HUES6 (cell line): ENCODE measurements at regions not wholly inside any gene's neighbourhood (a gene's known extent, or its start where the extent isn't known, plus 50 kb on each side); places are given as distances from the start of the nearest gene placed in this dataset.

Source experiments
- H3K27ac ChIP-seq: 2 replicates; pipeline ENCODE4 v1.7.0; 2013; ENCODE audit warnings: low read depth, mild to moderate bottlenecking, low read length, inconsistent platforms
- H3K27me3 ChIP-seq: 2 replicates; pipeline ENCODE4 v1.6.1; 2013; ENCODE audit warnings: low read length; ENCODE audit not compliant: control insufficient read depth, insufficient read depth
- H3K36me3 ChIP-seq: 2 replicates; pipeline ENCODE4 v1.6.1; 2013; ENCODE audit warnings: low read length; ENCODE audit not compliant: control insufficient read depth, insufficient read depth
- H3K4me1 ChIP-seq: 2 replicates; pipeline ENCODE4 v1.6.1; 2013; ENCODE audit warnings: low read length; ENCODE audit not compliant: control insufficient read depth, insufficient read depth
- H3K4me3 ChIP-seq: 2 replicates; pipeline ENCODE4 v1.5.1; 2013; ENCODE audit warnings: low read depth, low read length
- H3K9ac ChIP-seq: one replicate; pipeline ENCODE4 v1.6.1; 2013; ENCODE audit warnings: mild to moderate bottlenecking, low read length
- H3K9me3 ChIP-seq: 2 replicates; pipeline ENCODE4 v1.6.1; 2013; ENCODE audit warnings: low read depth, low read length; ENCODE audit not compliant: control insufficient read depth, insufficient read depth

- Histone ChIP-seq H3K36me3 (no peaks in the 10 kb centered on the region), H3K27ac (no peak overlapping the region), H3K4me3 (no peak overlapping the region), H3K27me3 (no peaks in the 10 kb centered on the region), H3K9ac (no peak overlapping the region), H3K4me1 (peaks cover 14% of the 10 kb centered on the region), H3K9me3 (no peaks in the 10 kb centered on the region)
Measured at GRCh38 chr15:99440551-99441443, 125.0 kb upstream of the MEF2A start.

GRCh38 chr15:99441444-99441800 is 124.4 kb upstream of the MEF2A start:
- Histone ChIP-seq H3K36me3 (no peaks in the 10 kb centered on the region), H3K9me3 (no peaks in the 10 kb centered on the region), H3K9ac (no peak overlapping the region), H3K4me3 (no peak overlapping the region), H3K27me3 (no peaks in the 10 kb centered on the region), H3K27ac (no peak overlapping the region), H3K4me1 (peaks cover 14% of the 10 kb centered on the region)

- no peak overlapping the region for H3K27ac ChIP-seq
- H3K36me3 ChIP-seq = no peaks in the 10 kb centered on the region
- no peaks in the 10 kb centered on the region for H3K27me3 ChIP-seq
- no peak overlapping the region for H3K4me3 ChIP-seq
- no peak overlapping the region for H3K9ac ChIP-seq
- H3K9me3 ChIP-seq = no peaks in the 10 kb centered on the region
- peaks cover 15% of the 10 kb centered on the region for H3K4me1 ChIP-seq
Measured at GRCh38 chr15:99441871-99442251, 123.9 kb upstream of the MEF2A start.

- Histone ChIP-seq H3K4me1 (peaks cover 19% of the 10 kb centered on the region), H3K27me3 (no peaks in the 10 kb centered on the region), H3K9me3 (no peaks in the 10 kb centered on the region), H3K9ac (no peak overlapping the region), H3K27ac (no peak overlapping the region), H3K4me3 (no peak overlapping the region), H3K36me3 (no peaks in the 10 kb centered on the region)
Measured at GRCh38 chr15:99442252-99442897, 123.4 kb upstream of the MEF2A start.

GRCh38 chr15:99443056-99443756 is 122.6 kb upstream of the MEF2A start:
- Histone ChIP-seq H3K4me3 (no peak overlapping the region), H3K36me3 (no peaks in the 10 kb centered on the region), H3K9ac (no peak overlapping the region), H3K27me3 (no peaks in the 10 kb centered on the region), H3K9me3 (no peaks in the 10 kb centered on the region), H3K4me1 (peaks cover 21% of the 10 kb centered on the region), H3K27ac (no peak overlapping the region)

GRCh38 chr15:99443768-99444446 is 121.9 kb upstream of the MEF2A start:
- peaks cover 14% of the 10 kb centered on the region for H3K4me1 ChIP-seq
- no peak overlapping the region for H3K9ac ChIP-seq
- no peaks in the 10 kb centered on the region for H3K27me3 ChIP-seq
- no peak overlapping the region for H3K4me3 ChIP-seq
- no peaks in the 10 kb centered on the region for H3K9me3 ChIP-seq
- H3K36me3 ChIP-seq = no peaks in the 10 kb centered on the region
- H3K27ac ChIP-seq = no peak overlapping the region

- Histone ChIP-seq H3K27ac (no peak overlapping the region), H3K9me3 (no peaks in the 10 kb centered on the region), H3K36me3 (no peaks in the 10 kb centered on the region), H3K4me1 (peaks cover 12% of the 10 kb centered on the region), H3K4me3 (no peak overlapping the region), H3K9ac (no peak overlapping the region), H3K27me3 (no peaks in the 10 kb centered on the region)
Measured at GRCh38 chr15:99445272-99445850, 120.4 kb upstream of the MEF2A start.

- H3K4me1 ChIP-seq = peaks cover 18% of the 10 kb centered on the region
- no peak overlapping the region for H3K4me3 ChIP-seq
- no peaks in the 10 kb centered on the region for H3K9me3 ChIP-seq
- H3K27ac ChIP-seq = no peak overlapping the region
- no peak overlapping the region for H3K9ac ChIP-seq
- no peaks in the 10 kb centered on the region for H3K27me3 ChIP-seq
- H3K36me3 ChIP-seq = no peaks in the 10 kb centered on the region
Measured at GRCh38 chr15:99446565-99447496, 119.0 kb upstream of the MEF2A start.

GRCh38 chr15:99447497-99448371 is 118.0 kb upstream of the MEF2A start:
- Histone ChIP-seq H3K27me3 (no peaks in the 10 kb centered on the region), H3K9ac (no peak overlapping the region), H3K4me3 (no peak overlapping the region), H3K27ac (no peak overlapping the region), H3K4me1 (peaks cover 18% of the 10 kb centered on the region), H3K36me3 (no peaks in the 10 kb centered on the region), H3K9me3 (no peaks in the 10 kb centered on the region)
